ENCODE measurements at regions not wholly inside any gene's neighbourhood (a gene's known extent, or its start where the extent isn't known, plus 50 kb on each side); places are given as distances from the start of the nearest gene placed in this dataset.

GRCh38 chr10:43752682-43753081 lies 104.0 kb upstream of the ZNF32 start:
- no peak for TF ChIP-seq POLR2A (IDR thresholded peaks at IDR 0.05)
- TF ChIP-seq CTCF (IDR thresholded peaks at IDR 0.05), result no peak
- Histone ChIP-seq H3K27me3 (no peaks in the 10 kb centered on the region), H3K4me3 (no peak overlapping the region), H3K9me3 (no peaks in the 10 kb centered on the region), H3K36me3 (no peaks in the 10 kb centered on the region), H3K27ac (no peak overlapping the region), H3K4me1 (no peaks in the 10 kb centered on the region)
- no peak for ATAC-seq
- WGBS, 2 donors (ENCODE audit: low coverage in 1 of 2), result 100% methylated on average over 1 of the region's 1 CpG; no CpG with 5 or more reads in 1 of the 2 donors

- H3K36me3 ChIP-seq, result no peaks in the 10 kb centered on the region
- H3K27me3 ChIP-seq, result no peaks in the 10 kb centered on the region
- no peak for TF ChIP-seq CTCF (IDR thresholded peaks at IDR 0.05)
- no peak for TF ChIP-seq POLR2A (IDR thresholded peaks at IDR 0.05)
- 100% methylated on average over 1 of the region's 5 CpGs; no CpG with 5 or more reads in 1 of the 2 donors for WGBS, 2 donors (ENCODE audit: low coverage in 1 of 2)
- no peaks in the 10 kb centered on the region for H3K9me3 ChIP-seq
- no peak for ATAC-seq
- no peaks in the 10 kb centered on the region for H3K4me1 ChIP-seq
- H3K27ac ChIP-seq, result no peak overlapping the region
- no peak overlapping the region for H3K4me3 ChIP-seq
Observed at GRCh38 chr10:43751646-43752045, 103.0 kb upstream of the ZNF32 start.

- no peaks in the 10 kb centered on the region for H3K27me3 ChIP-seq
- H3K4me3 ChIP-seq, result no peak overlapping the region
- H3K36me3 ChIP-seq, result no peaks in the 10 kb centered on the region
- H3K4me1 ChIP-seq, result no peaks in the 10 kb centered on the region
- no peaks in the 10 kb centered on the region for H3K9me3 ChIP-seq
- TF ChIP-seq EP300 (IDR thresholded peaks at IDR 0.05) (no peak), POLR2AphosphoS5 (IDR thresholded peaks at IDR 0.05) (no peak), POLR2A (IDR thresholded peaks at IDR 0.05) (no peak)
- 78 to 85% methylated on average over 3 to 4 of the region's 4 CpGs for WGBS, 2 donors (ENCODE audit: low coverage in 1 of 2)
- H3K27ac ChIP-seq, result no peak overlapping the region
- no peak for ATAC-seq
Observed at GRCh38 chr10:43749940-43750552, 101.4 kb upstream of the ZNF32 start.

- TF ChIP-seq EP300 (IDR thresholded peaks at IDR 0.05) (no peak), POLR2A (IDR thresholded peaks at IDR 0.05) (no peak), POLR2AphosphoS5 (IDR thresholded peaks at IDR 0.05) (no peak), CTCF (IDR thresholded peaks at IDR 0.05) (no peak)
- 74 to 75% methylated on average over 11 to 13 of the region's 13 CpGs for WGBS, 2 donors (ENCODE audit: low coverage in 1 of 2)
- H3K4me3 ChIP-seq, result no peak overlapping the region
Observed at GRCh38 chr10:43749145-43749576, 100.5 kb upstream of the ZNF32 start.

GRCh38 chr10:43748560-43748959 lies 99.9 kb upstream of the ZNF32 start:
- Histone ChIP-seq H3K27ac (no peak overlapping the region), H3K36me3 (no peaks in the 10 kb centered on the region), H3K9me3 (no peaks in the 10 kb centered on the region), H3K27me3 (no peaks in the 10 kb centered on the region), H3K4me1 (no peaks in the 10 kb centered on the region), H3K4me3 (no peak overlapping the region)
- TF ChIP-seq CTCF (IDR thresholded peaks at IDR 0.05) (no peak), EP300 (IDR thresholded peaks at IDR 0.05) (no peak), POLR2AphosphoS5 (IDR thresholded peaks at IDR 0.05) (no peak), POLR2A (IDR thresholded peaks at IDR 0.05) (no peak)
- 83 to 100% methylated on average over 1 to 2 of the region's 7 CpGs for WGBS, 2 donors (ENCODE audit: low coverage in 1 of 2)
- ATAC-seq, result no peak

More at GRCh38 chr10:43749145-43749576, 100.5 kb upstream of the ZNF32 start:
- Histone ChIP-seq H3K4me1 (no peaks in the 10 kb centered on the region), H3K36me3 (no peaks in the 10 kb centered on the region), H3K9me3 (no peaks in the 10 kb centered on the region), H3K27me3 (no peaks in the 10 kb centered on the region), H3K27ac (no peak overlapping the region)
- no peak for ATAC-seq

Measured in gastroesophageal sphincter (tissue), 4 donors.